ENCODE measurements at regions not wholly inside any gene's neighbourhood (a gene's known extent, or its start where the extent isn't known, plus 50 kb on each side); places are given as distances from the start of the nearest gene placed in this dataset.

DNA sequence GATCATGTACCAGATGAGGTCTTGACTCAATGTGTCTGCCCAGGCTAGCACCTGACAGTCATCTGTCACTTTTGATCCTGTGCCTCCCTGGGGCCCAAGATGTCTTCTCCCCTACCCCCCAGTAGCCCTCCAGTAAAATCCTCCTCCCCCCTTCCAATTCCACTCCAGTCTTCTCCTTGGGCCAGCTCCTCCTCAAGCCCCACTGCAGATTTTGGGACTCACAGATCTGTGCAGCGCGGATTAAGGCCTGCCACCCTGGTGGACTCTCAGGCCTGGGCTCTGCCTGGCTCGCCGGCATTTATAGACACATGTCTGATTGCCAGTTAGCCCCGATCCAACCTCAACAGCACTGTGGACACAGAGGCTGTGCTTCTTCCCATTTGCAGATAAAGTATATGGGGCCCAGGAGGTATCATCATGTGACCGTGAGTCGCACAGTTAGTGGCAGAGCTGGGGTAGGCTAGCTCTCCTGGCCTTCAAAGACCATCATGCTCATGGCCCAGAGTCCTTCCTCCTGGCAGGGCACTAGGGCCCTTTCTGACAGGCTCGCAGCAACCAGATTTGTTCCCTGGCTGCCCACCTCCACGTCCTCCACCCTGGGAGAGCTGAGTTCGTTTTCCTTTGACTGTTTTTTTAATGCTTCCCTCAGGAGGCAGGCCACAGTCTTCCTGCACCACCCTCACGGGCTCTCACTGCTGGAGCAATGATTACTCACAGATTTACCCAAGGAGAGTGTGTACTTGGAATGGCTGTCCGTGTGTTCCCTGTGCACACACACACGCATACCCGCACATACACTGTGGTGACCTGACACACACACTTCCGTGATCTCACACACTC is 98.3 kb upstream of the DIO3 start:
- no peak for DNase-seq

DNA sequence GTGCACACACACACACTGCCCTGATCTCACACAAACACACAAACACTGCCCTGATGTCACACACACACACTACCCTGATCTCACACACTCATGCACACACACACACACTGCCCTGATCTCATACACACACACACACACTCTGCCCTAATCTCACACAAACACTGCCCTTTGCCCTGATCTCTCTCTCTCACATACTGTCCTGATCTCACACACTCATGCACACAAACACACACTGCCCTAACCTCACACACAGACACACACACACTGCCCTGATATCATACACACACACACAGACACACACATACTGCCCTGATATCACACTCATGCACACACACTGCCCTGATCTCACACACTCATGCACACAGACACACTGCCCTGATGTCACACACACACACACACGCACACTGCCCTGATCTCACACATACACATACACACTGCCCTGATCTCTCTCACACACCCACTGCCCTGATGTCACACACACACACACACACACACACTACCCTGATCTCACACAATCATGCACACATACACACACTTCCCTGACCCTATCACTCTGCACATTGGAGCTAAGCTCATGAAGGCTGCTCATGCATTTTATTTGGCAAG is 97.6 kb upstream of the DIO3 start:
- DNase-seq, result no peak

DNA sequence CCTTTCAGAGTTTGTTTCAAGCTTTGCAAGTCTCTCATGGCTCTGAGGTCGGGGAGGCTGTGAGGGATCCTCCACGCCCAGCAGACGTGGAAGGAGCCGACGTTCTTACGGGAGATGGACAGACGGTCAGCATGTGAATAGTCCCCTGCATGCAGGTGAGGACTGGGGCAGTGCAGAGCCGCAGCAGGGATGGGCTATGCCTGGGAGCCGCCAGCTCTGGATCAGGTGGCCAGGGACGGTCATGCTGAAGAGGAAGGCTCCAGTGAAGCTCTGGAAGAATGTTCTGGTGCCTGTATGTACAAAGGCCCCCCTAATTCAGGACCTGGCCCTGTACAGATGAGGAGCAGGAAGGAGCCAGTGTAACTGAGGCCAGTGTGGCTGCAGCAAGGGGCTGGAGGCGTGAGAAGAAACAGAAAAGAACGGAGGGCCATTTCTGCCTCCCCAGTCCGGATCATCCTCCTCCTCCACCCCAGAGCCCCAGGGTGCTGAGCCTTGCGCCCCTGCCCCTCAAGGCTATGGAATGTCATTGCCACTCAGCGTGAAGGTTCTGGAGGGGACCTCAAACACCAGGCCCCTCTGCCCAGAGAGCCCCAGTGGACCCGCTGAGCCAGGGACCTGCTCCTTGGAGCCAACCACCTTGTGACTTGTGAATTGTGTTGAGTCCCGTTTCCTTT is 96.8 kb upstream of the DIO3 start:
- DNase-seq, result no peak

DNA sequence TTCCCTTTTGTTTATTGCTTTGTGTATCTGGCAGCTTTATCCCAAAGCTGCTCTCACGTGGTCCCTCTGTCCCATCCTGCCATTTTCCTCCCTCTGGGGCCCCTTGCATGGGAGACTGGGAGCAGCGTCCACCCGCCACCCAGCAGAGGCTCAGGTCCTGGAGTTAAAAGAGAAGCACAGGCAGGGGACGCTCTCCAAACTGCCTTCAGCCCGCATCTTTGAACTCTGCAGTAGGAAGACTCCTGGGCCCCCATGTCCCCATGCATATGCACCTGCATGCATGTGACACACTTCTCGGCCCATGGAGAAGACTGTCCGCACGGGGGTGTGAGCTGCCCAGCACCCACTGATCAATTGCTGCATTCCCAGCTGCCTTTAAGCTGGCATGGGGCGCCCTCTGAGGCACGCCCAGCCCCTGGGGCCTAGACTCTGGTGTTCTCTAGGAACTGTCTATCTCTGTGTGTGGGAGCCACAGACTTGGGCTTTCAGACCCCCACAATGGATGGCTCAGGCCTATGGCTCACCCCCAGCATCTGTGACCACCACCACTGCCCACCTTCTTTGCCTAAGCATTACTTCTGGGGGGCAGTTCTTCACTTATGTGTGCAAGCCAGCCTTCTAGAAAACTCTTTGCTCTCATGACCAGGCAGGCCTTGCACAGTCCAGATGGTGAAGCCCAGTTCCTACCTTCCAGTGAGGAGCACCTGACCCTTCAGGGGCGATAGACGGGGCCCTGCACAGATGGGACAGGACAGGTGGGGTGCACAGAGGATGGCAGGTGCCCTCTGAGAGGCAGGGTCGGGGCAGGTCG is 96.1 kb upstream of the DIO3 start:
- no peak for DNase-seq

- DNase-seq, result no peak
Observed at GRCh38 chr14:101465795-101466448, 95.4 kb upstream of the DIO3 start.

DNA sequence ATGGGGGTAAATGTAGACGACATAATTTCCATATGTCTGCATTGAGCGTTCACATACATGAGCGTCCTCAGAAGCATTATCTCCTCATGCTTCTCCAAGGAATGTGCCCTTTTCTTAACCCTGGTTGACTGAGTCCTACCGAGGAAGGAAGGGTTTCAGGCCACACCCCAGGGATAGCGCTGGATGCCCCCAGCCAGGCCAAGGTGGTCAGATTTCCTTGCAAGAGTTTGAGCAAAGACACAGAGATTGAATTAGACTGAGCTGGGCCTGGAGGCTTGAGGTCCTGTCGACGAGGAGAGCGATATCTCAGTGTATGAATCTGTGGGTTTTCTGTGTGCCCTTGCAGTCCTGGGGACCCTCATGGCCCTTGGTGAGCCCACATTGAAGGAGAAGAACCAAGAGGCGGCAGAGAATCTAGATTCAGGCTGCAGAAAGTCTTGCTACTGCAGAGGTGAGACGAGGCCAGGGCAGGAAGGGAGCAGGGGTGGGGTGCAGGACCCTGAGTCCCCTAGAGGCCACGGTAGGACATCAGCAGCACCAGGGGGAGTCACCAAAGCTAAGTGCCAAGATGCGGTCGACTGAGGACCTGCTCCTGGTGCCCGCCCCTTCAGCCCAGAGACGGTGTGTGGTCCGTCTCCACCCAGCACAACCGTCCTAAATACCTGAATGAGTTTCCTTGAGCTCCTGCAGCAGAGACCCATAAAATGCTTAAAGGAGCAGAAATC is 94.7 kb upstream of the DIO3 start:
- DNase-seq, result no peak

GRCh38 chr14:101467181-101467926 is 93.9 kb upstream of the DIO3 start:
- DNase-seq, result no peak

DNA sequence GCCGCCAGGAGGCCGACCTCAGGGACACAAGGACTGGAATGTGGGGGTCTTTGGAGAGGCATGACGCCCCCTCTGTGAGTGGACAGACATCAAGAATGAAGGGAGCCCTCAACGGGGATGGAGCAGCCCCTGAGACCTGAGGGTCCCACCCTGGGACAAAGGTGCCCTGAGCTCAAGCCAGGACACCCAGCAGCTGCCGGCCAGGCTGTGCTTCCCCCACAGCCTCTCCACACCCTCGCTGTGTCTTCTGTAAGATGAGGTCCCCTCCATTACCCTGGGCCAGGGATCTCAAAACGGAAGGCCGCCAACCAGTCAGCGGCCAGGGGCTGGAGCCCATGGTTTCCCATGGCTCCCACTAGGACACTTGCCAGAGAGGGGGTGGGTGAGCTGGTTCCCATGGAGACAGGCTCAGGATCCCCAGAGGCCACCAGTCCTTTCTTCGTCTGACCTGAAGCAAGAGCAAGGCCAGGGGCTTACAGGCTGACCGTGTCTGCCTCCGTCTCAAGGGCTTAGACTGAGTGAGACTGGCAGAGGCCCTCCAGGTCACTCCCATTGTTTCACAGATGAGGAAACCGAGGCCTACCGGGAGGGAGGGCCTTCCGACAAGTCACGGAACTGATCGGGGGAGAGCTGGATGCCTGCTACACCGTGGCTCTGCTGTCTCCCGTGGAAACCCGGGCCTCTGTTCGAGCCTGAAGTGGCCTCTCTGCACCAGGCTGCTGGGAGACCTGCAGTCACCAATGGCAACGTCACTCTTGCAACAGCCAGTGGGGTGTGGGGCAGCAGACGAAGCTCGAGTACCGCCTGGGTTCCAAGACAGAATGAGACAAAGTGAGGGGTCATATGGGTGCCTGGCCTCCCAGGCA is 91.7 kb upstream of the DIO3 start:
- no peak for DNase-seq

GRCh38 chr14:101470266-101470665 is 91.0 kb upstream of the DIO3 start:
- no peak for DNase-seq

GRCh38 chr14:101471723-101472517 is 89.4 kb upstream of the DIO3 start:
- DNase-seq, result no peak

GRCh38 chr14:101472518-101472849 is 88.8 kb upstream of the DIO3 start:
- no peak for DNase-seq

GRCh38 chr14:101473045-101473729 is 88.1 kb upstream of the DIO3 start:
- no peak for DNase-seq

DNA sequence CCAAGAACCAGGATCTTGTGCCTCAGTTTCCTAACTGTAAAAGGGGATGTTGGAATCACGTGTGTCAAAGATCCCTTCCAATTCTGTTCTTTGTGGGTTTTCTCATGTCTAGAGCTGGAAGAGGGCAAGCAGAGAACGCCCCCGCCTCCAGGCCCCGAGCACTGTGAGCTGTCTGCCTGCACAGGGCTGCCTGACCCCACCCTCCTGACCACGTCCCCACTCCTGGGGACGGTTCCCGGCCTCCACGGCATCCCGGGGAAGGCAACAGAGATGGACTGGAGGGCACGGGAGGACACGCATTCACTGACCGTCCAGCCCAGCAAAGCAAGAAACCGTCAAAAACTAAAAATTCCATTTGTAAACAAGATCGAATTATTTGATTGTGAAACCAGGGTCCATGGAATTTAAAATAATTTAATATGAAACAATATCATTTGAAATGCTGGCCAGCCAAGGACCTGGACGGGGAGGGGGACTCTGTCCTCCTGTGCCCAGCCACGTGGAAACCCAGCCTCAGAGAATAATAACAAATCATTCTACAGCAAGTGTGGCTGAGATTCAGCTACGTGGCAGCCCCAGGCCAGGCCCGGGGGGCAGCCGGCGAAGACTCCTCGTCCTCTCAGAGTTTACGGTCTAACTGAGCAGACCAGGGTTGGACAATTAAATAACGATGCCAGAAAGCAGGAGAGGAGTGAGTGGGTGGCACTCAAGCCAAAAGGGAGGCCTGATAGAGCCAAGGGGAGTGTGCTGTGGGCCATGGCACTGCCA is 87.3 kb upstream of the DIO3 start:
- no peak for DNase-seq

GRCh38 chr14:101474563-101475455 is 86.5 kb upstream of the DIO3 start:
- no peak for DNase-seq

DNA sequence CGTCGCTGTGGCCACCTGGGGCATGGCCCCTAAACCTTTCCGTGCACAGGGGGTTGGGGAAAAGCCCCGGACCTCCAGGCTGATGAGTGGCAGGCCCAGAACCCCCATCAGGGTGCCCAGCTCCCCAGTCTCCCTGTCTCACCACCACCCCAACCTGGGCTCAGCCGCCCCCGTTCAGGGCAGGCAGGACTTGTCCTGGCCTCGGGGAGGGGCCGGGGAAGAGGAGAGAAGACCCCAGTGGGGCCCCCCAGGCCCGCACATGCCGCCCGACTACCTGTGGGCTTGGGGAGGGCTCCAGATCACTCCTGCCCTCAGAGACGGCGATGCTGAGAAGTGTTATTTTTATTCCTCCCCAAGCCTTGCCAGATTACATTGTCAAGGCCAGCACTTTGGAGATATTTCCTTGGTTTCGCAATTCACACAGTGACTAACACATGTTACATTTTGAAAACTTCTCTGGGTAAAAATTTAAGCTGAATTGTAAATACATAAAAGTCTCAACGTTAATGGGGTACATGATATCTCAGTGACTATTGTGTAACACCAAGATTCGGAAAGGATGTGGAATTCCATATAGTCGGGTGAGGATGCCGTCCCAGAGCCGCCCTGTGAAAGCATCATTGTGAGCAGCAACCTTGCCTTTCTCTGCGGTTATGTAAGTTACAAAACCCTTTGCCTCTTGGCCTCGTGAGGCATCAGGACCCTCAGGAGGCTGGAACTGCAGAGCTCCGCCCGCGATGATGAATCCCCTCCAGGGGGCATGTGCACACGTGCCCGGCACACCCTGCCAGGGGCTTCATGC is 85.6 kb upstream of the DIO3 start:
- no peak for DNase-seq
